CD14-positive monocyte (primary cell): ENCODE measurements at regions not wholly inside any gene's neighbourhood (a gene's known extent, or its start where the extent isn't known, plus 50 kb on each side); places are given as distances from the start of the nearest gene placed in this dataset.

Source experiments
- DNase-seq, 3 donors: peaks; one replicate each; pipeline ENCODE4 v3.0.0-alpha.2; 2011 to 2022
- H2AFZ ChIP-seq: 2 replicates; pipeline ENCODE4 v1.6.0; 2012; ENCODE audit warnings: mild to moderate bottlenecking, low read depth, low read length, inconsistent platforms; ENCODE audit not compliant: insufficient read depth, poor library complexity, severe bottlenecking
- H3K27ac ChIP-seq, 2 donors: 1 replicate in 1 of 2; 2 replicates in 1 of 2; pipeline ENCODE4 v1.5.1; 2012 to 2013; ENCODE audit warnings: low read length in 2 of 2, control low read depth in 1 of 2, inconsistent platforms in 1 of 2, low read depth in 1 of 2, mild to moderate bottlenecking in 1 of 2
- H3K27me3 ChIP-seq, 2 donors: one replicate each; pipeline versions ENCODE4 v1.6.0 to v1.6.1; 2011 to 2013; ENCODE audit warnings: low read length in 2 of 2; ENCODE audit not compliant: control insufficient read depth in 2 of 2, insufficient read depth in 2 of 2
- H3K36me3 ChIP-seq, 2 donors: replicated peaks in 1 of 2; 1 replicate in 1 of 2; 2 replicates in 1 of 2; pipeline versions ENCODE4 v1.5.1 to v1.6.1; 2012 to 2013; ENCODE audit warnings: low read length in 2 of 2, control low read depth in 1 of 2, inconsistent platforms in 1 of 2, mild to moderate bottlenecking in 1 of 2; ENCODE audit not compliant: insufficient read depth in 2 of 2, control insufficient read depth in 1 of 2
- H3K4me1 ChIP-seq, 2 donors: 1 replicate in 1 of 2; 2 replicates in 1 of 2; pipeline versions ENCODE4 v1.5.1 to v1.6.1; 2012 to 2013; ENCODE audit warnings: low read length in 2 of 2, control low read depth in 1 of 2, inconsistent platforms in 1 of 2, mild to moderate bottlenecking in 1 of 2, moderate library complexity in 1 of 2; ENCODE audit not compliant: insufficient read depth in 2 of 2, control insufficient read depth in 1 of 2
- H3K4me2 ChIP-seq: replicated peaks from 2 replicates; pipeline ENCODE3; 2012; ENCODE audit warnings: low read length, moderate library complexity, mild to moderate bottlenecking; ENCODE audit not compliant: poor library complexity, severe bottlenecking; ENCODE audit errors: extremely low read depth
- H3K4me3 ChIP-seq, 3 experiments: fragments of 200-600 bp in 1 of 3; sonication (generic) in 1 of 3; replicated peaks in 1 of 3; 1 replicate in 2 of 3; 2 replicates in 1 of 3; pipeline ENCODE4 v1.5.1; 2011 to 2013; ENCODE audit warnings: low read length in 3 of 3, mild to moderate bottlenecking in 3 of 3, control low read depth in 2 of 3, low read depth in 2 of 3, inconsistent platforms in 1 of 3, moderate library complexity in 1 of 3
- H3K79me2 ChIP-seq: 2 replicates; pipeline ENCODE4 v1.6.0; 2012; ENCODE audit warnings: mild to moderate bottlenecking, control low read depth, inconsistent platforms, low read length, moderate library complexity; ENCODE audit not compliant: insufficient read depth
- H3K9ac ChIP-seq: 2 replicates; pipeline ENCODE4 v1.6.0; 2017; ENCODE audit warnings: low read length, mild to moderate bottlenecking; ENCODE audit not compliant: insufficient read depth, poor library complexity, severe bottlenecking
- H3K9me3 ChIP-seq, 2 donors: replicated peaks in 1 of 2; 1 replicate in 1 of 2; 2 replicates in 1 of 2; pipeline versions ENCODE4 v1.5.1 to v1.6.1; 2012 to 2013; ENCODE audit warnings: low read length in 2 of 2, control low read depth in 1 of 2; ENCODE audit not compliant: control insufficient read depth in 1 of 2, insufficient read depth in 1 of 2
- H4K20me1 ChIP-seq: 2 replicates; pipeline ENCODE4 v1.6.0; 2012; ENCODE audit warnings: mild to moderate bottlenecking, low read length, control low read depth, moderate library complexity; ENCODE audit not compliant: insufficient read depth
- H3K27ac Mint-ChIP-seq, 7 donors: one replicate each; pipeline ENCODE4 v1.8.0; 2020; ENCODE audit warnings: mild to moderate bottlenecking in 7 of 7, mixed read lengths in 7 of 7, moderate library complexity in 6 of 7, inconsistent platforms in 2 of 7
- H3K27me3 Mint-ChIP-seq, 3 donors: one replicate each; pipeline ENCODE4 v1.8.0; 2021 to 2022; ENCODE audit warnings: low read depth in 3 of 3, mild to moderate bottlenecking in 3 of 3, mixed read lengths in 3 of 3, moderate library complexity in 3 of 3, inconsistent platforms in 1 of 3
- H3K36me3 Mint-ChIP-seq, 2 donors: one replicate each; pipeline ENCODE4 v1.8.0; 2020; ENCODE audit warnings: mixed read lengths in 2 of 2, inconsistent platforms in 1 of 2, mild to moderate bottlenecking in 1 of 2
- H3K4me1 Mint-ChIP-seq: one replicate; pipeline ENCODE4 v1.8.0; 2020; ENCODE audit warnings: mild to moderate bottlenecking, mixed read lengths
- H3K4me3 Mint-ChIP-seq, 2 donors: one replicate each; pipeline ENCODE4 v1.8.0; 2020; ENCODE audit warnings: mild to moderate bottlenecking in 2 of 2, mixed read lengths in 2 of 2, moderate library complexity in 1 of 2
- H3K9me3 Mint-ChIP-seq, 7 donors: one replicate each; pipeline ENCODE4 v1.8.0; 2020 to 2022; ENCODE audit warnings: mixed read lengths in 7 of 7, mild to moderate bottlenecking in 6 of 7, moderate library complexity in 6 of 7, inconsistent platforms in 2 of 7
- CTCF ChIP-seq: fragments of 200-600 bp; IDR thresholded peaks from one replicate; pipeline ENCODE4 v1.8.0; 2022; ENCODE audit warnings: antibody characterized with exemption, mild to moderate bottlenecking
- WGBS: methylation state at CpG from one replicate; pipeline ENCODE4 v1.1.5; 2013; ENCODE audit warnings: missing lambda C conversion rate; ENCODE audit not compliant: insufficient coverage; 5-methylcytosine and 5-hydroxymethylcytosine counted together
- intact Hi-C, 2 donors: fragments of 100-400 bp; cut with micrococcal nuclease; formaldehyde crosslinking; loops; one replicate each; pipeline versions ENCODE4 v1.15.0 to v1.15.1; 2023

- H3K27me3 ChIP-seq = no peaks in the 10 kb centered on the region
- no peaks in the 10 kb centered on the region for H3K79me2 ChIP-seq
- no peak for DNase-seq
- WGBS = 94% methylated on average over 6 of the region's 6 CpGs
- no peaks in the 10 kb centered on the region for H3K4me1 ChIP-seq
- Mint-ChIP-seq H3K27ac (no peak overlapping the region), H3K4me1 (no peaks in the 10 kb centered on the region), H3K36me3 (no peaks in the 10 kb centered on the region), H3K4me3 (no peak overlapping the region), H3K27me3 (peaks cover 0 to 5% (median 0%) of the 10 kb centered on the region in 3 donors), H3K9me3 (peaks cover 0 to 7% (median 6%) of the 10 kb centered on the region in 7 donors)
- H3K9ac ChIP-seq = no peak overlapping the region
- no peak overlapping the region for H3K4me2 ChIP-seq
- H3K4me3 ChIP-seq = no peak overlapping the region
- TF ChIP-seq CTCF = no peak
- no peak overlapping the region for H2AFZ ChIP-seq
- H4K20me1 ChIP-seq = no peaks in the 10 kb centered on the region
- H3K36me3 ChIP-seq = no peaks in the 10 kb centered on the region
- no peak overlapping the region for H3K27ac ChIP-seq
- no peaks in the 10 kb centered on the region for H3K9me3 ChIP-seq
- intact Hi-C loops = no loop called here
Measured at GRCh38 chr5:109922381-109922995, 232.8 kb downstream of the MAN2A1 start.

DNA sequence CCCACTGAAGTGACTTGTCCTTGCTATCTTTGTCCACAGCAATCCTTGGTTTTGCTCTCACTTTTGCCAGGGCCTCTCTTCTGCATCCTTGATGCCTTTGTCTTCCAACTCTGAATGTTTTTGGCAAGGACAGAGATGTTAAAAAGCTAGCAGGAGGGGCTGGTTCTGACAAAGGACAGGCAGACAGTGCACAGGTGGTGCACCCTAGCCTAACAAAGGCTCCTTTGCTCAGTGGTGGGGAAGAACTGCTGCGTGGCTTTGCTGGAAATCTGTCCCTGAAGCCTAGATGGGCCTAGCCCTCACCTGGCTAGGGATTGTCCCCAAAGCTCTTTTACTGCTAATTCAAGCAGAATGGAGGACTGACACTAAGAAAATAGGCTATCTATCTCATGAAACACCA, 233.5 kb downstream of the MAN2A1 start:
- H3K9ac ChIP-seq = no peak overlapping the region
- intact Hi-C loops = no loop called here
- no peaks in the 10 kb centered on the region for H3K9me3 ChIP-seq
- no peak for DNase-seq
- no peak overlapping the region for H3K4me3 Mint-ChIP-seq
- no peaks in the 10 kb centered on the region for H3K79me2 ChIP-seq
- no peaks in the 10 kb centered on the region for H3K4me1 ChIP-seq
- H3K27ac Mint-ChIP-seq = no peak overlapping the region
- no peak overlapping the region for H3K4me3 ChIP-seq
- peaks cover 0 to 7% (median 3%) of the 10 kb centered on the region in 7 donors for H3K9me3 Mint-ChIP-seq
- no peak overlapping the region for H2AFZ ChIP-seq
- no CpG with 5 or more reads among the region's 1 CpG for WGBS
- no peaks in the 10 kb centered on the region for H3K4me1 Mint-ChIP-seq
- no peak overlapping the region for H3K27ac ChIP-seq
- TF ChIP-seq CTCF = no peak
- H3K4me2 ChIP-seq = no peak overlapping the region
- no peaks in the 10 kb centered on the region for H3K27me3 ChIP-seq
- H4K20me1 ChIP-seq = no peaks in the 10 kb centered on the region
- H3K36me3 Mint-ChIP-seq = no peaks in the 10 kb centered on the region
- H3K27me3 Mint-ChIP-seq = peaks cover 0 to 4% (median 0%) of the 10 kb centered on the region in 3 donors
- H3K36me3 ChIP-seq = no peaks in the 10 kb centered on the region
